Activated CD8-positive, alpha-beta memory T cell treated with anti-CD3 and anti-CD28 coated beads for 4 hours (primary cell): ENCODE measurements at regions not wholly inside any gene's neighbourhood (a gene's known extent, or its start where the extent isn't known, plus 50 kb on each side); places are given as distances from the start of the nearest gene placed in this dataset.

Experiments used
- DNase-seq, 2 donors: peaks; one replicate each; pipeline ENCODE4 v3.0.0-alpha.2; 2020; ENCODE audit warnings: low read depth in 2 of 2

- DNase-seq, result no peak
Measured at GRCh38 chr16:85457366-85457765, 155.8 kb upstream of the GSE1 start.

- no peak for DNase-seq
Measured at GRCh38 chr16:85458968-85459367, 154.2 kb upstream of the GSE1 start.

GRCh38 chr16:85459529-85460251, 153.4 kb upstream of the GSE1 start:
- DNase-seq, result no peak

GRCh38 chr16:85460252-85461021, 152.7 kb upstream of the GSE1 start:
- DNase-seq, result no peak

GRCh38 chr16:85461022-85461813, 151.9 kb upstream of the GSE1 start:
- no peak for DNase-seq

- peak in 1 of 2 donors; percentile 25 for DNase-seq
Measured at GRCh38 chr16:85461814-85462713, 151.1 kb upstream of the GSE1 start.

- no peak for DNase-seq
Measured at GRCh38 chr16:85462714-85463611, 150.2 kb upstream of the GSE1 start.

- DNase-seq, result no peak
Measured at GRCh38 chr16:85463672-85464382, 149.3 kb upstream of the GSE1 start.

GRCh38 chr16:85464383-85465305, 148.5 kb upstream of the GSE1 start:
- no peak for DNase-seq

GRCh38 chr16:85465328-85466303, 147.5 kb upstream of the GSE1 start:
- DNase-seq, result no peak

- no peak for DNase-seq
Measured at GRCh38 chr16:85466304-85466700, 146.8 kb upstream of the GSE1 start.

- no peak for DNase-seq
Measured at GRCh38 chr16:85466989-85467388, 146.1 kb upstream of the GSE1 start.

GRCh38 chr16:85469929-85470590, 143.1 kb upstream of the GSE1 start:
- DNase-seq, result no peak

- no peak for DNase-seq
Measured at GRCh38 chr16:85470873-85471272, 142.2 kb upstream of the GSE1 start.

- no peak for DNase-seq
Measured at GRCh38 chr16:85471469-85472431, 141.4 kb upstream of the GSE1 start.

GRCh38 chr16:85472514-85472913, 140.6 kb upstream of the GSE1 start:
- no peak for DNase-seq
